GM19351 (cell line): ENCODE measurements at regions not wholly inside any gene's neighbourhood (a gene's known extent, or its start where the extent isn't known, plus 50 kb on each side); places are given as distances from the start of the nearest gene placed in this dataset.
"Not testable (repeated sequence)": the region's sequence is repeated elsewhere in the genome, so short reads cannot be mapped to it uniquely, and the experiment has no call there.

Experiments
- ATAC-seq: cut with Tn5 transposase; IDR thresholded peaks from one replicate; pipeline ENCODE4 v1.9.1; 2021; ENCODE audit warnings: mild to moderate bottlenecking, moderate library complexity; ENCODE audit not compliant: unreplicated experiment

DNA sequence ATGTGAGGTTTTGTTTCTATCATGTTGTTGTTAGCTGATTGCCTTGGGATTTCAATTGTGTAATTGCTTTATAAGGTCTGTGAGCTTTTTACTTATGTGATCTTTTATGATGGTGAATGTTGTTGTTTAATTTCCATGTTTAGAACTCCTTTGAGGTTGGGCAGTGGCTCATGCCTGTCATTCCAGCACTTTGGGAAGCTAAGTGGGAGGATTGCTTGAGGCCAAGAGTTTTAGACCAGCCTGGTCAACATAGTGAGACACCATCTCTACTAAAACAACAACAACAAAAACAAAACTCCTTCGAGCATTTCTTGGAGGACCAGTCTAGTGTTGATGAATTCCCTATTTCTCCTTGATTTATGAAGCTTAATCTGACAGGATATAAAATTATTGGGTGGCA lies 102.1 kb upstream of the PMCH start:
- ATAC-seq: no peak

DNA sequence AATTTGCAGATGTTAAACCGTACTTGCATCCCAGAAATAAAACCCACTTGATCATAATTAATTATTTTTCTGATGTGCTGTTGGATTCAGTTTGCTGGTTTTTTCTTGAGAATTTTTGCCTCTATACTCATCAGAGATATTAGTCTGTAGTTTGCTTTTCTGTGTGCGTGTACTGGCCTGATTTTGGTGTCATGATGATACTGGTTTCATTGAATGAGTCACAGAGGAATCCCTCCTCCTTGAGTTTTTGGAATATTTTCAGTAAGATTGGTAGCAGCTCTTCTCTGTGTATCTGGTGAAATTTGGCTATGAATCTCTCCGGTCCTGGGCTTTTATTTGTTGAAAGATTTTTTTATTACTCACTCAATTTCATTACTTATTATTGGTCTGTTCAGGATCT lies 100.4 kb upstream of the PMCH start:
- ATAC-seq: no peak

DNA sequence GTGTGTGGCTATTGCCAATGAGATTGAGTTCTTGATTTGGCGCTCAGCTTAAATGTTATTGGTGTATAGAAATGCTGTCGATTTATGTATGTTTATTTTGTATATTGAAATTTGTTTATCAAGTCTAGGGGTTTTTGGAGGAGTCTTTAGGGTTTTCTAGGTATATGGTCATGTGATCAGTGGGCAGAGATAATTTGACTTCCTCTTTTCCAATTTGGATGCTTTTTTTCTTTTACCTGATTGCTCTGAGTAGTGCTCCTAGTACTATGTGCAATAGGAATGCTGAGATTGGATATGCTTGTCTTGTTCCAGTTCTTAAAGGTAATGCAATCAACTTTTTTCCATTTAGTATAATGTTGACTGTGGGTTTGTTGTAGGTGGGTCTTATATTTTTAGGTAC lies 99.8 kb upstream of the PMCH start:
- no peak for ATAC-seq

DNA sequence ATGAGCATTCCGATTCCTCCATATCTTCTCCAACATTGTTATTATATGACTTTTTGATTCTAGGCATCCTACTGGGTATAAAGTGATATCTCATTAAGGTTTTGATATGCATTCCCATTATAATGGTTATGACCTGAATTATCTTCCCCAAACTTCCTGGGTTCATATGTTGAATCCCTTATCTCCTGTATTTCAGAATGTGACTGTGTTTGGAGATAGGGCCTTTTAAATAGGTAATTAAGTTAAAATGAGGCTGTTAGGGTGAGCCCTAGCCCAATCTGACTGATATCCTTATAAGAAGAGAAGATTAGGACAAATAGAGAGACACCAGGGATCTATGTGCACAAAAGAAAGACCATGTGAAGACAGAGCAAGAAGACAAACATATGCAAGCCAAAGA lies 96.9 kb upstream of the PMCH start:
- ATAC-seq: no peak

DNA sequence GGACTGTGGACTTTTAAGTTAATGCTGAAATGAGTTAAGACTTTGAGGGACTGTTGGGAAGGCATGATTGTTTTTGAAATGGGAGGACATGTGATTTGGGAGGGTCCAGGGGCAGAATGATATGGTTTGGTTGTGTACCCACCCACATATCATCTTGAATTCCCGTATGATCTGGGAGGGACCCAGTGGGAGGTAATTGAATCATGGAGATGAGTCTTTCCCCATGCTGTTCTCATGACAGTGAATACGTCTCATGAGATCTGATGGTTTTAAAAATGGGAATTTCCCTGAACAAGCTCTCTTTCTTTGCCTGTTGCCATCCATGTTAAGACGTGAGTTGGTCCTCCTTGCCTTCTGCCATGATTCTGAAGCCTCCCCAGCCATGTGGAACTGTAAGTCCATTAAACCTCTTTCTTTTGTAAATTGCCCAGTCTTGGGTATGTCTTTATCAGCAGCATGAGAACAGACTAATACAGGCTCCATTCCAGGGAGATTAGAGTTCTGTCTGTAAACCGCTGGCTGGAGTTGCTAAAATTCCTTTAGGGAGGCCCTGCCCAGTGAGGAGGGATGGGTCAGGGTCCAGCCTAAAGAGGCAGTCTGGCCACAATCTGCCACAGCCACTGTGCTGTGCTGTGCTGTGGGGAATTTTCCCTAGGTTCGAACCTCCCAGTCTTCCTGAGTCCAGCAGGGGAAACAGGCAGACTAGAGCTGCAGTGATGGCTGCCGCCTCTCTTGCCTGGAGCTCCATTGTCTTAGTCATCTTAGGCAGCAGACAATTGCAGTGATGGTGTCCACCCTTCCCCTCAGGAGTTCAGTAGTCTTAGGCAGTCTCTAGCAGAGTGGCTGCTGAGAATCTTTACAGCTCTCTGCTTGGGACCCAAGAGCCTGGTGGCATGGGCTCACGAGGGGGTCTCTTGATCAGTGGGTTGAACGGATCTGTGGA lies 94.1 kb upstream of the PMCH start:
- not testable (repeated sequence) for ATAC-seq

DNA sequence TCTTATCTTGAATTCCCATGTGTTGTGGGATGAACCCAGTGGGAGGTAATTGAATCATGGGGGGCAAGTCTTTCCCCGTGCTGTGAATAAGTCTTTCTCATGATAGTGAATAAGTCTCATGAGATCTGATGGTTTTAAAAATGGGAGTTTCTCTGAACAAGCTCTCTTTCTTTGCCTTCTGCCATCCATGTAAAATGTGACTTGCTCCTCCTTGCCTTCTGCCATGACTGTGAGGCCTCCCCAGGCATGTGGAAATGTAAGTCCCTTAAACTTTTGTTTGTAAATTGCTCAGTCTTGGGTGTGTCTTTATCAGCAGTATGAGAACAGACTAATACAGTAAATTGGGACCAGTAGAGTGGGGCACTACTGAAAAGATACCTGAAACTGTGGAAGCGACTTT lies 92.1 kb upstream of the PMCH start:
- not testable (repeated sequence) for ATAC-seq

DNA sequence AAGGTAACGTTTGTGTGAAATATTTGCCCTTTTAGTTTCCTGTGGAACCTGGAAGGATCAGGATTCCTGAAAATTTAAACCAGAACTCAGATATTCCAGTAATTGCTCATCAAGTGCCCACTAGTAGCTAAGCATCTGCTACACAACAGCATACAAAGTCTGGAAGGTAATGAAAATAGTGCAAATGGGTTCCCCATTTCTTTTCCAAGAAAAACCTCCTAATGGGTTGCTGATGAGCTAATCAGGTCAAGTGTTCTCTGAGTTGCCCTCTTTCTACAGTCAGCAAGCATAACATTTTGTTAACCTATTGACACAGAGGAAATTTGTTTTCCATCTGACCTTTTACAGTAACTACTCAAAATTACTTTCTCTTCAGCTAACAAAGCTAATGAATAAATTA lies 83.6 kb upstream of the PMCH start:
- no peak for ATAC-seq

DNA sequence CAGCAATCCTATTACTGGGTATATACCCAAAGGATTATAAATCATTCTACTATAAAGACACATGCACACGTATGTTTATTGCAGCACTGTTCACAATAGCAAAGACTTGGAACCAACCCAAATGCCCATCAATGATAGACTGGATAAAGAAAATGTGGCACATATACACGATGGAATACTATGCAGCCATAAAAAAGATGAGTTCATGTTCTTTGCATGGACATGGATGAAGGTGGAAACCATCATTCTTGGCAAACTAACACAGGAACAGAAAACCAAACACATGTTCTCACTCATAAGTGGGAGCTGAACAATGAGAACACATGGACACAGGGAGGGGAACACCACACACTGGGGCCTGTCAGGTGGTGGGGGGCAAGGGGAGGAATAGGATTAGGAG lies 58.1 kb upstream of the PMCH start:
- not testable (repeated sequence) for ATAC-seq

DNA sequence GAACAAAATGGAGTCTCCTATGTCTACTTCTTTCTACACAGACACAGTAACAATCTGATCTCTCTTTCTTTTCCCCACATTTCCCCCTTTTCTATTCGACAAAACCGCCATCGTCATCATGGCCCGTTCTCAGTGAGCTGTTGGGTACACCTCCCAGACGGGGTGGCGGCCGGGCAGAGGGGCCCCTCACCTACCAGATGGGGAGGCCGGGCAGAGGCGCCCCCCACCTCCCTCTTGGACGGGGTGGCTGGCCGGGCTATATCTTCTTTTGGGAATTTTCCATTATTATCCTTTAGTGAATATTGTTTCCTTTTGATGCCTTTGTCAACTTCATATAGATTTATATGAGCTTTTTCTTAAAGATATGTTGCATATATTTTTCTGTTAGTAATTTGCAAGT lies 53.4 kb upstream of the PMCH start:
- ATAC-seq: not testable (repeated sequence)

DNA sequence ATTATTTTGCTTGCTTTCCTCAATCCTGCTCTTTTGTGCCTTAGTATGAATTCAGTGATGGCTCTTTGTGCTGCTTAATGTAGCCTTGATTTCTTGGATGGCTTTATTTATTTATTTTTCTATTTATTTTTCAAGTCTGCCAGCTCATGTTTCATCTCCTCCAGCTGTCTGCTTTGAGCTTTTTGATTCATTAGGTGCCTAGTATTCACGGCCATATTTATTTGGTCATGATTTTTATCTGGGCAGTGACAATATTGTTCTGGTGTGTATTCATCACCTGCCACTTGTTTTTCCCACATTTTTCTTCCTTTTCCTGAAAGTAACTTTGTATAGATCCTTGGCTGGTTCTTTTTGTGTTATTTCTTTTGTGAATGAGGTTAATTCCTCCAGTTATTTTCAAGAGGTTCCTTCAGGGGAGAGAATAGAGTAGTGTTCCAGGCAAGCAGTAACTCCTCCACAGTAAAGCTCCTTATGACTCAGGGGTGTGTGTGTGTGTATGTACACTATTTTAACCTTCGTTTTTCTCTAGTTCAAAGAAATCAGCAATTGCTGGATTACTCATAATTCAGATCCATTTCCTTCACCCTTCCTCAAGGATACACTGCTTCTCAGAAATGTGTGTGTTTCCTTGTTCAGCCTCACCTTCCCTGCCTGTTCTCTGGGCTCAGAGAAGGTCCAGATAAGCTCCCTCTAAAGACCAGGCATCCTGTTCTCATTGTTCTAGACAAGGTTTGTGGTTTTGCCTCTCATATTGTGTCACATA lies 51.6 kb upstream of the PMCH start:
- ATAC-seq: no peak
